NCI-H2196 treated with DMSO at 0.1 percent for 48 hours (cell line): ENCODE measurements at regions not wholly inside any gene's neighbourhood (a gene's known extent, or its start where the extent isn't known, plus 50 kb on each side); places are given as distances from the start of the nearest gene placed in this dataset.
"Not testable (repeated sequence)": the region's sequence is repeated elsewhere in the genome, so short reads cannot be mapped to it uniquely, and the experiment has no call there.

Experiments used
- DNase-seq: peaks from one replicate; lab custom pipeline; 2025; ENCODE audit not compliant: unreplicated experiment; lab: John Stamatoyannopoulos, UW

DNA sequence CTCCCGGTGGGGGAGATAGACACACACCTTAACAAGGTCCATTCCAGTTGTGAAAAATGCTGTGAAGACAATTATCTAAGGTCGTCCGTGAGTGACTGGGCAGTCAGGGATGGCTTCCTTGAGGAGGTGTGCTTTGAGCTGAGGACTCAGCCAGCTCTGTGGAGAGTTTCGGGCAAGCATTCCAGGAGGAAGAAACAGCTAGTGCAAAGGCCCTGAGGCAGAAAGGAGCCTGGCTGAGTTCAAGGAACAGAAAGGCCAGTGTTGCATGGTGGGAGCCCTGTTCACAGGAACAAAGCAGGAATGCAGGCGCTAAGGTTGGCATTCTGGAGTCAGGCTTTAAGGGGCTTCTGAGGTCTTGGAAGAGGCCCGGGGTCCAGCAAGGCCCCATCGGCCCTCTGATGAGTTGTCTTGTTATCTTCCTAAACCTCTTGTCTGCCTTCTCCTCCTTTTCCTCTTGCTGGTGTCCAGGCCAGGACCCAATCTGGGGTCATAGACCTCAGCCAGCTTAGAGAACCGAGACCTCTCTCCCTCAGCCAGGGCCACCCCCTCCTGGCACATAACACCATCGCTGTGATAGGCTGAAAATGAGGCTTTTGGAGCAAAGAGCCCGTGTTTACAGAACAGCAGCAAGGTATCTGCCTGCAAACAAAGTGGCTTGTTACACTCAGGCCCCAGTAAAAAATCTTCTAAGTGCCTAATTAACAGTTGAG, 270.2 kb upstream of the MVB12B start:
- peak; percentile 53 for DNase-seq

DNA sequence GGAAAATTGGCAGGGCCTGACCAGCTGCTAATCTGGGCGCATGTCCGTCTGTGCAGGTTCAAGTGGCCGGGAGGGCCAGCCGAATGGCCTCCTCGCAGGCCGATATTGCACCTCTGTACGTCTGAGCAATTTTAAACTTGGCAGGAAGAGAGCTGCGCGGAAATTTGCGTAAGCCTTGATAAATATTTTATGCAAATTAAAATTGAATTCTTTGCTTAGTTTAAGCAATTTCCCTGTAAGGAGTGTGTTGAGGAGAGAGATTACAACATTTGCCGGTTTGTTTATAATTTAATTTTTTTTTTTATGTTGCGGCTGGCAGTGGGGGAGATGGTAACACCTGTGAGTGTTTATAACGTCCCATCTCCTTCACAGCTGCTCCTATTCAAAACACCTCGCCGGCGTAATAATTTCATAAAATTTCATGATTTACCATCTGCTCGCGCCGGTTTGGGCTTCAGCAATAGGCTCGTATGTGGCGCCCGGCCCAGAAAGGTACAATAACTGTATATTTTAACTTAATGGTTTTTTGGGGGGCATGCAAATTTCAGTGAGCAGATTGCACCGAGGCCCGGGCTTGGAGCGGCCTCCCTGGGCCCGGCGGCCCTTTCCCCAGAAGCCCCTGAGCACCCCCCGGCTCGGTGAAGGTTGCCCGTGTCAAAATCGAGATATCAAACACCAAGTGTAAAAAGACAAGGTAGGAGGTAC, 269.4 kb upstream of the MVB12B start:
- DNase-seq: peak; percentile 53

DNA sequence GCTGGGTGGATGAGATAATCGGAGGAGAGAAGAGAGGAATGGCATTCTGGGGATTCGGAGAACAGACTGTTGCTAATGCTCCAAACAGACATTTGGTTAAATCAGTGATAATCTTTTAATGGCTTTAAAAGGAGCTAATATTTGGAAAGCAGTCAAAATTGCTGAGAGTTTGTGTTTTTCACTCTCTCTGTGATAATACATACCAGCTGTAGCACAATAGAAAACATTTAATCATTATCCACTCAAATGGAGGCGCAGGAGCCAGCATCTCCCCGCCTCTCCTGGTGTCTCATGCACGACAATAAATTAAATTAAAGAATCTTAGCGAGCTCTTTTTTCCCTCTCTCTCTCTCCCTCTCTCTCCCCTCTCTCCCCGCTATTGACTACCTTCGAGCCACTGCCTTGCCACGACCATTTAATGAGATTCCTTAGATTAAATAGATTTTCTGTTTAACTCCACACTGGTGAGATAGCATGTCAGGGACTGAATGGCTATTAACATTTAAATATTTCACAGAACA, 268.6 kb upstream of the MVB12B start:
- peak; percentile 14 for DNase-seq

DNA sequence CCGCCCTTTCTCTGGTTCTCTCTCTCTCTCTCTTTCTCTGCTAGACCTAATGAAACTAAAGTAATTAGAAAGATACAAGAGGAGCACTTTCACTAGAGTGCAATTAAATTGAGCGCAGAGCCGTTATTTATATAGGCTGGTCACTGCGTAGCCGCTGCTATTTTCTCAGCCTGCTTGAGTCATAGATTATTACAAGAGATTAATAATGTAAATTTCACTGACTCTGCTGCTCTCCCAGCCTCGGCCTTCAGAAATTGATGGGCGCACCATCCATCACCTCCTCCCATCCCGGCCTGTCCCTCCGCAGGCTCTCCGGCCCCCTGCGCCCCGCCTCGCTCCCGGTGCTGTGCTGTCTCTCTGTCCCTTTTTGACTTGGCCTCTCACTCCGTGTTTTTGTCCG, 268.0 kb upstream of the MVB12B start:
- no peak for DNase-seq

DNA sequence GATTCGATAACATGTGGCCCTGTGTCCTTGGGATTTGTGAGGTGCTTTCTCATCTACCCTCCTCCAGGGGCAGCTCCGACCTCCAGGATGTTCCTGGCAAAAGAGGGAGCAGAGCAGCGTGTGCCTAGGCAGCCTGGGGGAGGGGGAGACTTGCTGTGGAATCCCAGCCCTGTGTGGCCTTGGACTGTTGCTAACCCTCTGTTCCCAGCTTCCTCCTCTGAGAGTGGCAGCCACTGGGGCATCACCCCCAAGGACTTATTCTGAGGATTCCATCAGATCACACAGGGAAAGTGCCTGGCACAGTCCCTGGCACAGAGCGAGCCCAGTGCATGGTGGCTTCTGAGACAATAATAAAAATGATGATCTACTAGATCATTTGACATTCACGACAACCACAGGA, 265.1 kb upstream of the MVB12B start:
- no peak for DNase-seq

DNA sequence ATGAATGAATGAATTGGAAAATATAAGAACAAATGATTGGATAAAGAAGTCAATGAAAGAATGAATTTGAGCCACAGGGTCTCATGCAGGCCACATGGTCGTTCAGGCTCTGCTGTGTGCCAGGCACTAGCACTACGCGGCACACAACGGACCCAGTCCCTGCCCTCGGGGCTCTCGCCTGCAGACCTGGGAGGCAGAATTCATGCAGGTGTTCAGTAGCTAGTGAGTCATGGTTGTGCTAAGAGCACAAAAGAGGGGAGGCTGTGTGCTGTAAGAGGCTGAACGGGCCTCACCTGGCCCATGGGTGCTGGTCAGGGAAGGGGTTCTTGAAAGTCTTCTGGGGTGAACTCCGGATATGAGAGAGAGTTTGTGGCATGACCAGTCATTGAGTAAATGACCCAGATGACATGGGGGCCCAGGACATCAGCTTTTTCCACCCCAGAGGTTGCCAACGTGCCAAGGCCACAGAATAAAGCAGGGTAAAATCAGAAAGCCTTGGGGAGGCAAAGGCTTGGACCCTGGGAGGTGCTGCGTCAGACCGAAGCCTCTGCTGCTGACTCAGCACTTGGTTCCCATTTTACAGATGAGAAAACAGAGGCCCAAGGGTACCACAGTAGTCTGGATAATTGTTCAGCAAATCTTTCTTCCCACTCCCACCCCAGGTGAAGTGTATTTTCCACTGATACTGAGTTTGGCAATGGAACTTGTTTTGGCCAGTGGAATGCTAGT, 264.3 kb upstream of the MVB12B start:
- DNase-seq: no peak

DNA sequence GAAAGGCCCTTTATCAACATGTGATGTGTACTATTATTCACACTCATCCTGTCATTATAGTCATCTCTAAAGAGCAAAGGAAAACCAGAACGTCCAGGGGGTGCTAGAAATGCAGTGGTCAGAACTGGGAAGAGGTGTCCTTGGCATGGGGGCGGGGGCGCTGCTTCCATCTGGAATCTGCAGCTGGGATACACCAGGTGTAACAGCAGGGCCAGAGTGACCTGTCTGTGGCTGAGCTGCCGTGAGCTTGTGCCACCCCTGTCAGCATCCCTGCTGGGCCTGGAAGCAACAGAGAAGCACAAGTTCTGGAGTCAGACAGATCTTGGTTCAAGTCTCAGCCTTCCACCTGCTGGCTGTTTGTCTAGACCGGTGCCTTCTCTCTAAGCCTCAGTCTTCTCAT, 263.3 kb upstream of the MVB12B start:
- DNase-seq: no peak

DNA sequence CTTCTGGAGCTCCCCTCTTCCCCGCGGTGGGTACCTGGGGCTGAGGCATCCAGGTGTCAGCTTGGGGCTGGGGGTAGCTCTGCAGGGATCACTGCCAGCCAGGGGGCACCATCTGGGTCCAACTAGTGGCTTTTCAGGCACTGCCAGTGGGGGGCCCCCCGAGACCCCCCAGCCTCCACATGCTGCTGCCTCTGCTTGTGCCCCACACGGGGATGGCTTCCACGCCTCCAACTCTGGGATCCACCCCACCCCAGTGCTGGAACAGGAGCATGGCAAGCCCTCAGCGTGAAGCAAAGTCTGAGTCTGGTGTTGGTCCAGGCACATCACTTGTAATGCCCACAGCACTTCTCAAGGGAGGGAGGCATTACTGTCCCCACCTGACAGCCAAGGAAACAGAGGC, 260.5 kb upstream of the MVB12B start:
- DNase-seq: no peak

DNA sequence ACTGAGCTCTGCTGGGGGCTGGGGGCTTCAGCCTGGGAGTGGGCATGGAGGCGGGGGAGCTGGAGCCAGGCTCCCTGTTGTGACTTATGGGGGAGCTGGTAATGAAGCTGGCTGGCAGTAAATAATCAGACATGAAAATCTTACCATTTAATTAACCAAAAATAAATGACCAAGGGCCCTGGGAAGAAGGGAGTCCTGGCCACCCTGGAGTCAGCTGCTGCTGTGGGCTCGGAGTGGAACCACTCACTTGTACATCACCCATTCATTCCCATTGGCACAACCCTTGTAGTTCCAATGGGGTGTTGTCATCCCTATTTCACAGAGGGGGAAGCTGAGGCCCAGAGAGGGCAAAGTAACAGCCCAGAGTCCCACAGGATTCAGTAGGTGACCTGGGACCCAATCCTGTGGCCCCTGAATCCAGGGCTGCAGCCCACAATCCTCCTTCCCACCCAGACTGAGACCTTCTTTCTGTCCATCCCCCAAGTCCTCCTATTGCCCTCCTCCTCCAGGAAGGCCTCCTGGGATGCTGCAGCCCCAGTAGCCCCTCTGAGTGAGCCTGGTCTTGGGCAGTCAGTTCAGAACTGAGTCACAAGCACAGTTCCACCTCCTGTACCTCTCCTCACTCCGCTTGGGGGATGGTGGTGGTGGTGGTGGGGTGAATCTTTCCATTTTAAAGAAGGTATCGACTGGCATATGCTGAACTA, 259.4 kb upstream of the MVB12B start:
- no peak for DNase-seq

DNA sequence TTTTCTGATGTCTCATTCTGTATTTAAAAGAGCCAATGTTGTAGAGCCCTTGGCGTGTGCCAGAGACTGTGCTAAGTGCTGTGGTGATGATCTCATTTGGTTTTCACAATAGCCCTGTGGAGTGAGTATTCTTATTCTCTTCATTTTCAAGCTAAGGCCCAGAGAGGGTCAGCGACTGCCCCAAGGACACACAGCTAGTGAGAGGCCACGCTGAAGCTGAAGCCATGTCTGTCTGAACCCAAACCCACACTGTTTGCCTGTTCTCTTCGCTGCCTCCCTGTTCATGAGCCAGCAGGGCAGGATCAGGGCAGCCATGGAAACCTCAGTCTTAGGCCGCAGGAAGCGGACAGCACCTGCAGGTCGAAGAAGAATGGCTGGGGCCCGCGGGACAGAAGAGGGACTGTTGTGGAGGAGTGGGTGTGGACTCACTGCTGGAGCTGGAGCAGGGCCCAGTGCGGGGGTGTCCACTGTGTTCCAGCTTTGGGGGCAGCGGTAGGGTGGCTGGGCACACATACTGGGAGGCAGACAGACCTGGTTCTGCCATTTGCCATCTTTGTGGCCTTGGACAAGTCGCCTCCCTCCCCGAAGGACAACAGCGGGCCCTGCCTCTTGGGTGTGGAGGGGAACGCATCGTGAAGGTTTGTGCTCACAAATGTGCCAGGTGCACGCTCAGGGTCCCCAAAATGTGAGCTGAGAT, 257.9 kb upstream of the MVB12B start:
- no peak for DNase-seq

DNA sequence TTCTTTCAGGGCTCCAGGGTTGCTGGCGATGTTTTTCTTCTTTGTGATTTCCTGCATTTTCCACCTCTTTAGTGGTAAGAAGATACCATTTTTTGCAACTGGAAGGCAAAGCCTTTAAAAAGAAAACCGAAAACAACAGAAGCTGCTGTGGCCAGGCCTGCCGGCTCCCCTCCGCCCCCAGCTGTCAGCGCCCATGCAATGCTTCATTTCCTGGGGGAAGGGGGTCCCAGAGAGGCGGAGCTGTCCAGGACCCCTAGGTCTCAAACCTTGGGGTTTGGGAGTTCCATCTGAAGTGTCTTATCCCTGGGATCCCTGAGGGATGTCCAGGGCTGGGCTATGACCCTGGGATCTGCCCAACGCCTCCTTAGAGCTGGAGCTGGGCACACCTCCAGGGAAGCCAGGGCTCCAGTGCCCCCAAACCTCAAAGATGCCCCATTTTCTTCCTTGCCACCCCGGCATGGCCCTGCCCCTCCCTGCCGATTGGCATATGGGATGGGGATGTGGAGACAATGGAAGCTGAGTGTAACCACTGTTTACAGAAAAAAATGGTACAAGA, 257.2 kb upstream of the MVB12B start:
- no peak for DNase-seq

DNA sequence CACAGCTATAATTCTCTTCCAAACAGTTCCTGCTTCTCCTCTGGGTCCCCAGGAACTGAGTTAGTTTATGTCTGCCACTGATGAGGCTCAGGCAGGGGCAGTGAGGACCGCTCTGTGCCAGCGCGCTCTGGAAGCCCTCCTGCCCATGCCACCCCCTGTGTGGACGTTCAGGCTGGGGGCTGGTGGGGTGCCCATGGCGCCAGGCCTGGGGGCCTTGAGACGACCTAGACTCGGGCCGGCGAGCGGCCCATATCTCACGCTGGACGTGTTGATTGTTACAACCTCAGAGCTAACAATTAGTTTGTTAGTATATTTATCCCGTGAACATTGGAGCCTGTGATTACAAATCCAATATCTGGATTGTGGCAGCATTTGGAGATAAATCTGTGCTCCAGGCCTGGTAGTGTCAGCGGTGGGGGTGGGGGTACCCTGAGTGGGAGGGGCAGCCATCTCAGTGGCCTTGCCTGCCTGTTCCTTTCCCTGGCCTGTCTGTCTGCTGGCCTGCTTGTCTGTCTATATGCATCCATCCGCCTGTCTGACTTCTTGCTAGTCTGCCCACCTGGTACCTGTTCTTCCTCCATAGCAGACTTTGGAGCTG, 256.5 kb upstream of the MVB12B start:
- DNase-seq: no peak

DNA sequence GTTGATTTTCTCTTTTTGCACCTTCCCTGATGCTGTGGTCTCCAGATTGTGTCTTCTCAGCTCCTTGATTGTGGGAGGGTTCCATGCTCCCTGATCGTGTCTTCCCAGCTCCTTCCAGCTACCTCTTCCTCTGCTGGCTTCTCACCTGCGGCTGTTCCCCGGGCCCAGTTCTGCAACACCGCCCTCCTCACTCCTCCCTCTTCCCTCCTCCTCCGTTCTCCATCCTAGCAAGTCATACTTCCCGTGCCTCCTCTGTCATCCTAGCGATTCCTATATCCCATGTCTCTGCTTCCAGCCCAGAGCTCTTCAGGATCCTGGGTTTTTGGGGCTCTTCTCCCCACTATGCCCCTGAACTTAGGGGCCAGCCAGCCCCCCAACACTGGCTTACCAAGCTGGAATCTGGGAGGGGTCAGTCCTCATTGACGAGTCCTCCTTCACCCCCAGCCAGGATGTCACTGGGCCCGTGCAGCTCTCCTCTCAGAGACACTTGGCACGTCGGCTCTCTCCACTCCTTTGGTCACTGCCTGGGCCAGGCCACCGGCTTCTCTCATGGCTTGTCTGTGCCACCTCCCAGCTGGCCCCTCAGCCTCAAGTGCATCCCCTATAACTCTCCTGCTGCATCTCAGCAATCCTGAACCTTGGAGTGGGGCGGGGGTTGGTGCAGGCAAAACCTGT, 255.4 kb upstream of the MVB12B start:
- DNase-seq: no peak

DNA sequence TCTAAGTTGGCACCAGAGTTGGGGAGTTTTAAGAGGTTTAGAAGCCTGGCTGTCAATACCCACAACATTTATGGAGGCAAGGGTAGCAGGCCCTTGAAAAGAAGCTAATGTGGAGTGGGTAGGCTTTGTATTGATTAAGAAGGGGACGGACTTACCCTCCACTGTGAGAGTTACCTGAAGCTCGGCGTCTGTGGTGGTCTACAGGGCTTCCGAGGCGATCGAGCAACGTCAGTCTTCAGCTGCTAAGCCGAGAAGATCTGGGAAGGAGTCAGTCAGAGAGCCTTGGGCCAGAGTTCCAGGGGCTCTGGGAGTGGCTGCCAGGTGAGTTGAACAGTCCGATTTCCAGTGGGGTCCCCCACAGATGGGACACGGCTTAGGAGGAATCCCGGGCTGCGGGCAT, 249.0 kb upstream of the MVB12B start:
- not testable (repeated sequence) for DNase-seq

DNA sequence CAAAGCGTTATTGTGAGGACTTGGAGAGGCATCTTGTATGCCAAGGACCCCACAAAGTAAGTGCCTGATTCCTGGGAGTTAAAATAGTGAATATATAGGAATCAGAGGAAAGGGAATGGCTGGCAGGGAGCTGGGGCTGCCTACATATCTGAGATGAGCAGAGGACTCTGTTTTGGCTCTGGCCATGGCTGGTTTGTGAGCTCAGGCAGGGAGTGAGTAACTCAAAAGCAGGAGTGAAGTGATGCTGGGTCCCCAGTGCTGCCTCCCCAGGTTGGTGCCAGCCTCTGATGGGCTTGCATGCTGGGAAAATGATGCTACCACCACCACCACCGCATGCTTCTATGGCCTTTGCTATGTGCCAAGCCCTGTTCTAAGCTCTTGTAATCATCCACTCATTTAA, 246.0 kb upstream of the MVB12B start:
- DNase-seq: no peak

DNA sequence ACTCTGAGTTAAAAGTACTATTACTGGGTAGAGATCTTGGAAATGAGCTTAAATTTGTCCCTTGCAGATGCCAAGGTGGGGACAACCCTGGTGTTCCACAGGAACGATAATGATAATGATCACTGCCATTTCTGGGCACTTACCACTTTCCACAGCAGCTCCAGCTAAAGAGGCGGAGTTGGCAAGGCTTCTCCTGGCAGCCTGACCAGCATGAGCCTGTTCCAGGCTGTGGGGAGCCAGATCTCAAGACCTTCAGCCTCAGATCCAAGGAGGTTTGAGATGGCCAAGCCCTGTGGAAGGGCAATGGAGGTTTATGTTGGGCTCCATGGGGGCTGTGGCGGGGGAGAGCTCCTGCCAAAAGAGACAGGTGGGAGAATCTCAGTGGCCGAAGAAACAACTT, 244.9 kb upstream of the MVB12B start:
- DNase-seq: peak; percentile 17

DNA sequence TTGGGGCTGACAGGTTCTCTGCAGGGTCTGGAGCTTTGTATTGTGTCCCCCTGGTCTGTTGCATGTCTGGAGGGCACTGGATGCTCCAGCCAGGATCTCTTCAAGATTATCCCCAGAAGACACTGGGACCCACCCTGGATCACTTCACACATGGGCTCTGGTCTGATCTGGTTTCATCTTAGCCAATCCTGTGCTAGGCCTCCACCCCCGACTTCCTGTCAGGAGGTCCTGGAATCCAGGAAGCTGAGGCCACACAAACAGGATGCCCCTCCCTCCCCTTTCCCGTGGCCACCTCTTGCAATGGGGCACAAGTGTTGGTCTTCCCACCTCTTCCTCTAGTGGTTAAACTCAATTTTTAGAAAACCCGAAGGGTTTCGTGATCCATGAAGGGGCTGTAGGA, 242.6 kb upstream of the MVB12B start:
- no peak for DNase-seq

DNA sequence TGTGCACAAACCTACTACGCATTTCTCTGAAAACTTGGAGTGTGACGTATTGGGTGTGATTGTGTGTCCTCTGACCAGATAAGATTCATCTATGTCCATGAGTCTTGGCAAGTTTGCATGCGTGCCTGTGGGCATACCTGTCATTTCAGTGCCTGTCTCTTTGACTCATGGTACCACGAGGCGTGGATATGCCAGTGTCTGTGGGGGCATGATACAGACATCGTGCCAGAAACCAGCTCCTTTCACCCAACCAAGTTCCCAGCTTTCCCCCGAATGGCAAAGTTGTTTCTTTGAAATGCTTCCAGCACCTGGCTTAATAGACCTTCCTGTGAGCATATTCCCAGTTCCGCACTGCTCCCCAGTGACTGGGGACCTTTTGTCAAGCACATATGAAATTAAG, 241.9 kb upstream of the MVB12B start:
- DNase-seq: no peak

DNA sequence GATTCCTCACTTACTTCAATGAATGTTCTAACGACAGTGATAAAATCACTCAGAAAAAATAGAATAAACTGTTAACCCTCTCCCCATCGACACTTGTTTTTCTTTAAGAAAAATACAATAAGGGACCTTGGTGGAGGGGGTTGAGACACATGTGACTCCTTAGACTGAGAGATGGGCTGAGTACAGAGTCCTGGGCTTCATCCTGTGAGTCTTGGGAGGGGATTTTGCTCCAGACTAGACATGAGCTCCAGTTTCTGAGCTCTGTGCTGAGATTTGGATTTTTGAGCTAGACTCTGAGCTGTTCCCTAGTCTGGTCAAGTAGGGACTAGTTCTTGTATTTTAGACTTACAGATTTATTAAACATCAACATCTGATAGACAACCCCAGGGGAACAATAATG, 241.5 kb upstream of the MVB12B start:
- no peak for DNase-seq

DNA sequence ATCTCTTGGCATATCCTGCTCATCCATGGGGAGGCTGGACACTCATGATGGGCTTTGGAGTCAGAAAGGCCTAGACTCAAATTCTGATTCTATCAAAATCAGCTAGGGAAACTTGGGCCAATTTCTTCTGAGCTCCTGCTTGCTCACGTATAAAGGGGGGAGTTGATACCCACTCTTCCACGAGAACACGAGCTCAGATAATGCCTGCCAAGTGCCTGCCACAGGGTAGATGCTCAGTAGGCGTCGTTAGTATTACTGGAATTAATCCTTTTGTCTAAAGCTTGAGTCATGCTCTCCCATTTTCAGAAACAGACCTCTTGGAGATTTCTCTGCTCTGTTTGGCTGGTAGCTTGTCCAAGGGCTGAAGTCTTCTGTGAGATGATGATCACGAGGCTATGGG, 238.3 kb upstream of the MVB12B start:
- DNase-seq: no peak
